Endothelial cell of umbilical vein (primary cell): ENCODE measurements at regions not wholly inside any gene's neighbourhood (a gene's known extent, or its start where the extent isn't known, plus 50 kb on each side); places are given as distances from the start of the nearest gene placed in this dataset.

ENCODE experiments used
- BruUV-seq: library from RNA; stranded (reverse); fragments of 400-500 nt; replicated peaks from 2 replicates; lab custom pipeline; 2021; lab: Mats Ljungman, UMichigan
- CTCF ChIA-PET: fragments of 300-600, 350-600 bp; sonication (Branson Sonifier 250); formaldehyde crosslinking; loops from one replicate; lab custom pipeline; 2021; ENCODE audit warnings: antibody characterized with exemption, inconsistent platforms; lab: Charles Lee
- POLR2A ChIA-PET: fragments of 300-600, 350-600 bp; sonication (Branson Sonifier 250); formaldehyde crosslinking; loops from one replicate; lab custom pipeline; 2021; ENCODE audit warnings: antibody characterized with exemption, inconsistent platforms; lab: Charles Lee
- DNase-seq: peaks from one replicate; pipeline ENCODE4 v3.0.0-alpha.2; 2011; ENCODE audit warnings: low read depth, low spot score
- FAIRE-seq: peaks from 2 replicates; lab custom pipeline; 2011; peaks lifted over from hg19 to GRCh38; lab: Jason Lieb, UNC
- H2AFZ ChIP-seq: 2 replicates; pipeline ENCODE4 v1.6.0; 2012; ENCODE audit warnings: low read depth, low read length, control low read depth, inconsistent platforms
- H3K27ac ChIP-seq: 2 replicates; pipeline ENCODE4 v1.5.1; 2011; ENCODE audit warnings: low read depth, mild to moderate bottlenecking, control low read depth, low read length, moderate library complexity; ENCODE audit not compliant: insufficient read depth
- H3K27me3 ChIP-seq, 2 experiments: 2 replicates each; pipeline versions ENCODE4 v1.6.0 to v1.6.1; 2011; ENCODE audit warnings: low read length in 2 of 2, mixed read lengths in 1 of 2; ENCODE audit not compliant: control insufficient read depth in 2 of 2, insufficient read depth in 2 of 2
- H3K36me3 ChIP-seq, 2 experiments: 2 replicates in 1 of 2; 3 replicates in 1 of 2; pipeline ENCODE4 v1.5.1; 2011; ENCODE audit warnings: low read length in 2 of 2, mild to moderate bottlenecking in 1 of 2, moderate library complexity in 1 of 2; ENCODE audit not compliant: control insufficient read depth in 2 of 2, insufficient read depth in 2 of 2; ENCODE audit errors: extremely low read depth in 1 of 2
- H3K4me1 ChIP-seq: 3 replicates; pipeline ENCODE4 v1.5.1; 2011; ENCODE audit warnings: mild to moderate bottlenecking, low read length; ENCODE audit not compliant: control insufficient read depth, insufficient read depth; ENCODE audit errors: extremely low read depth
- H3K4me2 ChIP-seq: 2 replicates; pipeline ENCODE4 v1.6.1; 2011; ENCODE audit warnings: low read length, control low read depth, mixed read lengths; ENCODE audit not compliant: insufficient read depth
- H3K4me3 ChIP-seq, 3 experiments: fragments of 200-600 bp in 1 of 3; sonication (generic), shearing (Covaris generic) in 1 of 3; replicated peaks in 1 of 3; 2 replicates each; pipeline ENCODE4 v1.5.1; 2011 to 2016; ENCODE audit warnings: control low read depth in 3 of 3, low read length in 3 of 3, mild to moderate bottlenecking in 2 of 3, inconsistent platforms in 1 of 3, low read depth in 1 of 3, moderate library complexity in 1 of 3; ENCODE audit not compliant: insufficient read depth in 1 of 3
- H3K79me2 ChIP-seq: 2 replicates; pipeline ENCODE4 v1.6.0; 2012; ENCODE audit warnings: low read length, inconsistent platforms; ENCODE audit not compliant: control insufficient read depth, insufficient read depth
- H3K9ac ChIP-seq: replicated peaks from 2 replicates; pipeline ENCODE3; 2011; ENCODE audit warnings: low read length, control low read depth; ENCODE audit not compliant: insufficient read depth; ENCODE audit errors: extremely low read depth
- H3K9me1 ChIP-seq: replicated peaks from 3 replicates; pipeline ENCODE4 v1.6.0; 2011; ENCODE audit warnings: mild to moderate bottlenecking, low read length; ENCODE audit not compliant: control insufficient read depth, insufficient read depth; ENCODE audit errors: extremely low read depth
- H3K9me3 ChIP-seq: replicated peaks from 2 replicates; pipeline ENCODE4 v1.5.1; 2012; ENCODE audit warnings: low read length, inconsistent platforms; ENCODE audit not compliant: control insufficient read depth, insufficient read depth
- H4K20me1 ChIP-seq: replicated peaks from 2 replicates; pipeline ENCODE3; 2011; ENCODE audit warnings: mild to moderate bottlenecking, low read length; ENCODE audit not compliant: control insufficient read depth, insufficient read depth; ENCODE audit errors: extremely low read depth
- CTCF ChIP-seq, 2 donors: IDR thresholded peaks; 1 replicate in 1 of 2; 2 replicates in 1 of 2; pipeline ENCODE4 v1.5.1; 2011; ENCODE audit warnings: low read length in 2 of 2, mild to moderate bottlenecking in 2 of 2, moderate library complexity in 2 of 2, control low read depth in 1 of 2, inconsistent platforms in 1 of 2, low read depth in 1 of 2; ENCODE audit not compliant: insufficient read depth in 1 of 2; ENCODE audit errors: extremely low read depth in 1 of 2
- EZH2 ChIP-seq: IDR thresholded peaks from 2 replicates; pipeline ENCODE4 v1.6.1; 2012; ENCODE audit warnings: borderline replicate concordance, low read depth, mild to moderate bottlenecking, moderate library complexity, low read length, inconsistent platforms; ENCODE audit not compliant: severe bottlenecking
- FOS ChIP-seq: IDR thresholded peaks from 2 replicates; pipeline ENCODE4 v1.6.1; 2011; ENCODE audit warnings: mild to moderate bottlenecking, low read length, moderate library complexity, borderline replicate concordance; ENCODE audit not compliant: insufficient read depth
- GATA2 ChIP-seq: IDR thresholded peaks from 2 replicates; pipeline ENCODE4 v1.7.0; 2011; ENCODE audit warnings: low read depth, mild to moderate bottlenecking, moderate library complexity, mixed read lengths, low read length; ENCODE audit not compliant: insufficient read length, insufficient read depth
- JUN ChIP-seq: IDR thresholded peaks from 2 replicates; pipeline ENCODE4 v1.6.1; 2011; ENCODE audit warnings: borderline replicate concordance, low read depth; ENCODE audit not compliant: insufficient read length, insufficient read depth
- MYC ChIP-seq: IDR thresholded peaks from one replicate; pipeline ENCODE4 v1.6.1; 2011; ENCODE audit warnings: mild to moderate bottlenecking, low read depth, low read length
- POLR2A ChIP-seq: IDR thresholded peaks from 2 replicates; pipeline ENCODE4 v1.6.1; 2012; ENCODE audit warnings: low read depth, mild to moderate bottlenecking, control low read depth, low read length
- POLR2AphosphoS5 ChIP-seq: IDR thresholded peaks from 2 replicates; pipeline ENCODE4 v1.6.1; 2012; ENCODE audit warnings: low read depth, mild to moderate bottlenecking, control low read depth, low read length, moderate library complexity; ENCODE audit not compliant: insufficient read depth
- dilution Hi-C: fragments of 300-500 bp; cut with MboI; formaldehyde crosslinking; loops from one replicate; pipeline ENCODE4 v1.15.0; 2019; ENCODE audit warnings: low sequenced_read_pairs; ENCODE audit not compliant: extremely low pct_ligation_motif_present
- intact Hi-C: fragments of 100-400 bp; cut with micrococcal nuclease; formaldehyde crosslinking; loops from one replicate; pipeline ENCODE4 v1.10.0; 2022
- TF ChIP-seq, protein P1 (sequence below): IDR thresholded peaks from 2 replicates; pipeline ENCODE4 v1.6.1; 2011; ENCODE audit not compliant: insufficient read depth, insufficient read length

GRCh38 chrX:39710776-39711175 lies 387.0 kb downstream of the BCOR start:
- FAIRE-seq (no peak), DNase-seq (no peak)
- H3K79me2 ChIP-seq, result no peaks in the 10 kb centered on the region
- no TSS peak for BruUV-seq
- no peaks in the 10 kb centered on the region for H3K9me3 ChIP-seq
- dilution Hi-C loops, result no loop called here
- ChIA-PET CTCF (no interaction called here), POLR2A (no interaction called here)
- no peaks in the 10 kb centered on the region for H3K9me1 ChIP-seq
- no peak overlapping the region for H2AFZ ChIP-seq
- no peak overlapping the region for H3K9ac ChIP-seq
- intact Hi-C loops, result no loop called here
- no peak overlapping the region for H3K4me3 ChIP-seq
- H3K4me2 ChIP-seq, result no peak overlapping the region
- TF ChIP-seq CTCF (IDR thresholded peaks at IDR 0.05; ENCODE audit: extremely low read depth in 1 of 2, insufficient read depth in 1 of 2, low read depth in 1 of 2, low read length in 2 of 2), result no peak
- no peaks in the 10 kb centered on the region for H3K27me3 ChIP-seq
- no peaks in the 10 kb centered on the region for H3K4me1 ChIP-seq
- no peak overlapping the region for H3K27ac ChIP-seq
- no peaks in the 10 kb centered on the region for H3K36me3 ChIP-seq
- no peaks in the 10 kb centered on the region for H4K20me1 ChIP-seq

GRCh38 chrX:39714471-39714870 lies 383.3 kb downstream of the BCOR start:
- Histone ChIP-seq H3K4me2 (no peak overlapping the region), H4K20me1 (no peaks in the 10 kb centered on the region), H3K4me1 (no peaks in the 10 kb centered on the region), H3K36me3 (no peaks in the 10 kb centered on the region), H3K9me3 (no peaks in the 10 kb centered on the region), H3K4me3 (no peak overlapping the region), H2AFZ (no peak overlapping the region), H3K9me1 (no peaks in the 10 kb centered on the region), H3K79me2 (no peaks in the 10 kb centered on the region), H3K27ac (no peak overlapping the region), H3K27me3 (no peaks in the 10 kb centered on the region), H3K9ac (no peak overlapping the region)
- ChIA-PET POLR2A (no interaction called here), CTCF (no interaction called here)
- BruUV-seq, result no TSS peak
- intact Hi-C loops (no loop called here), dilution Hi-C loops (no loop called here)
- DNase-seq, result no peak
- FAIRE-seq, result no peak
- TF ChIP-seq CTCF (IDR thresholded peaks at IDR 0.05; ENCODE audit: extremely low read depth in 1 of 2, insufficient read depth in 1 of 2, low read depth in 1 of 2, low read length in 2 of 2) (no peak), FOS (no peak), MYC (no peak), EZH2 (no peak), JUN (no peak), POLR2AphosphoS5 (no peak), POLR2A (no peak), GATA2 (no peak)
- TF ChIP-seq, protein P1, sequence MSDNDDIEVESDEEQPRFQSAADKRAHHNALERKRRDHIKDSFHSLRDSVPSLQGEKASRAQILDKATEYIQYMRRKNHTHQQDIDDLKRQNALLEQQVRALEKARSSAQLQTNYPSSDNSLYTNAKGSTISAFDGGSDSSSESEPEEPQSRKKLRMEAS, result no peak
